ENCODE measurements at regions not wholly inside any gene's neighbourhood (a gene's known extent, or its start where the extent isn't known, plus 50 kb on each side); places are given as distances from the start of the nearest gene placed in this dataset.

DNA sequence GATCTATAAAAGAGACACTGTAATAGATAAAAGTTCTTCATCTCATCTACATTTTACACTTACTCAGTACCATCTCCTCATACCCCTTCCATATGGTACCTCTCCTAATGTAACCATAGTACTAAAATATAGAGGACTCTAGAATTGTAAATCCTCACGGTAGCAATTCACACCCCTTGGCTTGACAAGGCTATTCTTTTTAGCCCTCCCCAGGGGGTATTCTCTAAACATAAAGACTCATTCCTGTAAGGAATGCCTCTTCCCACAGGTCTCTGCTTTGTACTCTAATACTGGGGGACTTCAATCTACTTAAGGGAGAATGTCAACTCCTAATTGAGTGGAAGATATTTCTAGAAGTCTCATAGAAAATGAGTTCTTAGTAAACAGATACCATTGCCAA lies 85.9 kb downstream of the VIP start:
- H3K4me3 ChIP-seq (ENCODE audit: low read depth, low read length): no peak overlapping the region
- DNase-seq (ENCODE audit: low read depth): no peak
- TF ChIP-seq, protein P1, sequence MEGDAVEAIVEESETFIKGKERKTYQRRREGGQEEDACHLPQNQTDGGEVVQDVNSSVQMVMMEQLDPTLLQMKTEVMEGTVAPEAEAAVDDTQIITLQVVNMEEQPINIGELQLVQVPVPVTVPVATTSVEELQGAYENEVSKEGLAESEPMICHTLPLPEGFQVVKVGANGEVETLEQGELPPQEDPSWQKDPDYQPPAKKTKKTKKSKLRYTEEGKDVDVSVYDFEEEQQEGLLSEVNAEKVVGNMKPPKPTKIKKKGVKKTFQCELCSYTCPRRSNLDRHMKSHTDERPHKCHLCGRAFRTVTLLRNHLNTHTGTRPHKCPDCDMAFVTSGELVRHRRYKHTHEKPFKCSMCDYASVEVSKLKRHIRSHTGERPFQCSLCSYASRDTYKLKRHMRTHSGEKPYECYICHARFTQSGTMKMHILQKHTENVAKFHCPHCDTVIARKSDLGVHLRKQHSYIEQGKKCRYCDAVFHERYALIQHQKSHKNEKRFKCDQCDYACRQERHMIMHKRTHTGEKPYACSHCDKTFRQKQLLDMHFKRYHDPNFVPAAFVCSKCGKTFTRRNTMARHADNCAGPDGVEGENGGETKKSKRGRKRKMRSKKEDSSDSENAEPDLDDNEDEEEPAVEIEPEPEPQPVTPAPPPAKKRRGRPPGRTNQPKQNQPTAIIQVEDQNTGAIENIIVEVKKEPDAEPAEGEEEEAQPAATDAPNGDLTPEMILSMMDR (IDR thresholded peaks at IDR 0.05; ENCODE audit: insufficient read depth, low read length): no peak

DNA sequence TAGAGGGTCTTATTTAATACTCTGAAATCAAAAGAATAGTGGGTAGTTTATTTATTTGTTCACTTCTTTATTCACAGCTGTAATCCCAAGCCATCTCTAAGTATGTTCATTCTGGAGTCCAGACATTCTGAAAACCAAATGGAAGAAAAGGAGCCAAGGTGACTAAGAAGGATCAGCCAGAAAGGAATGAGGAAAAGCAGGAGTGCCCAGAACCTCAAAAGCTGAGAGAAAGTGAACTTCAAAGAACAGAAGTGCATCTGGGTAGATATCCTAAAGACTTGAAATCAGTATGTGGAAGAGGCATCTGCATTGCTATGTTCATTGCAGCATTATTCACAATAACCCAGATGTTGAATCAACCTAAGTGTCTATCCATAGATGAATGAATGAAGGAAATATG lies 94.8 kb downstream of the VIP start:
- no peak for DNase-seq (ENCODE audit: low read depth)
- H3K4me3 ChIP-seq (ENCODE audit: low read depth, low read length): no peak overlapping the region
- TF ChIP-seq, protein P1 (IDR thresholded peaks at IDR 0.05; ENCODE audit: insufficient read depth, low read length): no peak

DNA sequence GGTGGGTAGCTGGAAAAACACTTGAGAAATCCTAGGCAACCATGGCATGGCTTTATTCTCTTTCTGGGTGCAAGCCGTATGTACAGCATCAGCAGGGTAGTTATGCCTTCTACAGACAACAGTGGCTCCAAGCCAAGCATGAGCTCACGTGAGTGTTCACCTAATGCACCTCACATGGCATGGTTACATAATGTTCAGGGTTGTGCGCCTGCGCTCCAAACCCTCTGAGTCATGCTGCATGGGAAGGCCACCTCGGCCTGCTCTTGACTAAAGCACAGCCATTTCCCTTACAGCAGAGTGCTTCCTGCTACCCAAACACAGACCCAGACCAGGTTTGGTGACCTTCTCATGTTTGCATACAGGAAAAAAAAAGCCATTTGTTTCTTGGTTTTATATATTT lies 96.2 kb downstream of the VIP start:
- no peak overlapping the region for H3K4me3 ChIP-seq (ENCODE audit: low read depth, low read length)
- no peak for DNase-seq (ENCODE audit: low read depth)
- TF ChIP-seq, protein P1 (IDR thresholded peaks at IDR 0.05; ENCODE audit: insufficient read depth, low read length): no peak

DNA sequence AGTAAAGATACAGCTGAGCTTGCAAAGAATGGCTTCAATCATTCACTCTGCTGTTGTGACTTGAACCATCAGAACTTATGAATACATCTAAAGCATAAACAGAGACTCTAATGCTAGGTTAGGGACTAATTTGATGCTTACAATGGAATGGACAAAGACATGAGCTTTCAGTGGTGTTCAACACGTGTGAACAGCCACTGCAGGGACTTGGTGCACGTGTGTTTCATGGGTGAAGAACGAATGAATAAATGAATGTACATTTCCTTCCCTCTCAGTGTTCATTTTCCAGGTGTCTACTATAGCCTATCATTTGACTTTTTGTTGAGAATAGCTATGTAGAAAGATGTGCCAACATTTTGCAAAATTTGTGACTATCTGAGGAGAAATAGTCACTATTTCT lies 98.3 kb downstream of the VIP start:
- DNase-seq (ENCODE audit: low read depth): no peak
- TF ChIP-seq, protein P1 (IDR thresholded peaks at IDR 0.05; ENCODE audit: insufficient read depth, low read length): no peak
- H3K4me3 ChIP-seq (ENCODE audit: low read depth, low read length): no peak overlapping the region

DNA sequence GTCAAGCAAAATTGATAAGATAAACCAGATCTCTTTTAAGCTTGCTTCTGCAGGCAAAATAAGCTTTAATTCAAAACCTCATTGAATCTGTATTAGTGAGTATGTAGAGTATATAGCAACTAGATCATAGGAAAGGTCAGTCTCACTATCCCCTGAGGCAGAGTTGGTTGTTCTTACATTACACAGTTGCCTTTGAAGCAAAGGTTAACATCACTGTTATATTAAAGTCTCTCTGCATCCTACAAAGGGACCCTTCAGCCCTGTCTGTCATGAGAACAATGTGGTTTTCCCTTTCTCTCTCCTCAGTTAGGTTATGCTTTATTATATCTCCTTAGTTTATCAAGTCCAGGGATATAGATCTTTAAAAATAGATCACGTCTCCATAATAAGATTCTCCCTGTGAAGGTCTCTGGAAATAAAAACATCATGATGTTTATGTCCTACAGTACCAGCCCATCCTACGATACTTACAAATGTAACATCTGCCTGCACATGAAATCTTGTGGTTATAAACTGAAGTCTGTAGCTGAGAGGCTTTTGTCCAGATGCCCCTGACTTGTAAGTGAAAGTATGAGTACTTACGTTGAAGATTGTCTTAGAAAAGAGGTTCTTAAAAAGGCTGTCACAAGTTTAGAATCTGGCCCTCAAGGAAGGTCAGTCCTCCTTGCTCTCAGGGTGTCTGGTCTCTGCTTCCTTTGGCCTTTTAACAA lies 103.6 kb downstream of the VIP start:
- H3K4me3 ChIP-seq (ENCODE audit: low read depth, low read length): no peak overlapping the region
- DNase-seq (ENCODE audit: low read depth): no peak
- TF ChIP-seq, protein P1 (IDR thresholded peaks at IDR 0.05; ENCODE audit: insufficient read depth, low read length): no peak

DNA sequence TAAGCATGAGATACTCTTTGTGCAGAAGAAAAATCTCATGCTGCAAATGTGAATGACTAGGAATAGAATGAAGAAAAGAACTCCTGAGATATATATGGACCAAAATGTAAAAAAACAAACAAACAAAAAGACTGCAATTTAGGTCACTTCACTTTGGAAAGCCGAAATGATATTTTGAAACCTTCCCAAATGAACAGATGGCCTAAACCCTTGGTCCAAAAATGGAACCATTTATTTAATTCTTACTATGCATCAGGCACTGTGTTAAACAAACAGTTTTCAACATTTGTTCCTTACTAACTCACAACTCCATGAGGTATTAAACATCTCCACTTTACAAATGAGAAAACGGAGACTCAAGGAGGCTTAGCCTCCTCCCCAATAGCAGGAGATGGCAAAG lies 107.5 kb downstream of the VIP start:
- DNase-seq (ENCODE audit: low read depth): no peak
- TF ChIP-seq, protein P1 (IDR thresholded peaks at IDR 0.05; ENCODE audit: insufficient read depth, low read length): no peak
- no peak overlapping the region for H3K4me3 ChIP-seq (ENCODE audit: low read depth, low read length)

DNA sequence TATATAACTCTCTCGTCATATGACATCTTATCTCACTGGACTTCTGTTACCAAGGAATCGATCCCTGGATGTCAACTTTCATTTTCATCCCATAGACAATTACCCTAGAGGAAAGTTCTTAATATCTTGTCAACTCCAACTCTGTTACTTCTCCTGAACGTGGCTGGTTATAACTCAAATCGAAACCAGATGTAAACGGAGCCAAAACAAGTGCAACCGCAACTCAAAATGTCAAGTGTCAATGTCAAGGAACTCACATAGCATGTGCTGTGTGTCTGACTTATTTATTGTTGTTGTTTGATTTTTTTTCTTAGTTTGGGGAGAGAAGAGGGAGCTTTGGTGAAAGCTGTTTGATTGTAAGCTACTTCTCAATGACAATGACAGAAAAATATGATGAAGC lies 108.6 kb downstream of the VIP start:
- TF ChIP-seq, protein P1 (IDR thresholded peaks at IDR 0.05; ENCODE audit: insufficient read depth, low read length): no peak
- no peak overlapping the region for H3K4me3 ChIP-seq (ENCODE audit: low read depth, low read length)
- DNase-seq (ENCODE audit: low read depth): no peak

Data from fibroblast of the aortic adventitia (primary cell).